Prostate gland (tissue), 2 donors: ENCODE measurements at regions not wholly inside any gene's neighbourhood (a gene's known extent, or its start where the extent isn't known, plus 50 kb on each side); places are given as distances from the start of the nearest gene placed in this dataset.

ENCODE experiments used
- DNase-seq: peaks from one replicate; pipeline ENCODE4 v3.0.0-alpha.2; 2019; ENCODE audit warnings: low spot score
- H3K27ac ChIP-seq, 2 donors: fragments of 200-600 bp; sonication (generic); 2 replicates each; pipeline ENCODE4 v1.5.1; 2017 to 2019
- H3K27me3 ChIP-seq: fragments of 200-600 bp; sonication (generic); replicated peaks from 2 replicates; pipeline ENCODE4 v1.5.1; 2019; ENCODE audit not compliant: insufficient read depth
- H3K36me3 ChIP-seq, 2 donors: fragments of 200-600 bp; sonication (generic); 1 replicate in 1 of 2; 2 replicates in 1 of 2; pipeline versions ENCODE4 v1.5.1 to v1.8.1; 2017 to 2019
- H3K4me1 ChIP-seq: fragments of 200-600 bp; sonication (generic); replicated peaks from 2 replicates; pipeline ENCODE4 v1.5.1; 2019
- H3K4me3 ChIP-seq, 2 donors: fragments of 200-600 bp; sonication (generic); 2 replicates each; pipeline ENCODE4 v1.5.1; 2017 to 2019
- H3K9me3 ChIP-seq: fragments of 200-600 bp; sonication (generic); 2 replicates; pipeline ENCODE4 v1.5.1; 2017
- POLR2A ChIP-seq: fragments of 450-650 bp; IDR thresholded peaks from one replicate; pipeline ENCODE4 v1.6.1; 2016; ENCODE audit warnings: antibody characterized with exemption, mild to moderate bottlenecking
- POLR2AphosphoS5 ChIP-seq: sonication (generic); formaldehyde crosslinking; IDR thresholded peaks from one replicate; pipeline ENCODE4 v1.6.1; 2017; ENCODE audit warnings: antibody characterized with exemption
- WGBS: methylation state at CpG from one replicate; pipeline ENCODE4 v1.1.5; 2018; 5-methylcytosine and 5-hydroxymethylcytosine counted together
- intact Hi-C: fragments of 100-400 bp; cut with DNase I; formaldehyde crosslinking; loops from one replicate; pipeline ENCODE4 v1.14.2; 2022
- TF ChIP-seq, protein P1 (sequence below), 4 experiments: fragments of 200-600 bp in 2 of 4; fragments of 450-650 bp in 2 of 4; sonication (generic) in 2 of 4; IDR thresholded peaks; 1 replicate in 3 of 4; 2 replicates in 1 of 4; pipeline ENCODE4 v1.5.1; 2016 to 2019; ENCODE audit warnings: antibody characterized with exemption in 4 of 4, mild to moderate bottlenecking in 2 of 4, moderate library complexity in 2 of 4

DNA sequence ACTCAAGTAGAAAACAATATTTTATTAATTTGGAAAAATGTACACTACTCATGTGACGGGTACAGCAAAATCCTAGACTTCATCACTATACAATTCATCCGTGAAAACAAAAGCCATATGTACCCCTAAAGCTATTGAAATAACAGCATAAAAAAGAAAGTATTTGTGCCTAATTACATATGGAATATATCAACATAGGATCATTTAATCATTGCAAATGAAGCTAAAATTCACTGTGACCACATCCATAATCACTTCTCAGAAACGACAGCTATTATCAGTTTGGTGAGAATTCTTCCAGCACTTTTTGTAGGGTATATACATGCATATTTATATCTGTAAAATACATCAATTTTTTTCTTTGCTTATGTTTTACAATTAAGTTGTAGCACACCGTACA, 128.0 kb downstream of the ARL4A start:
- DNase-seq = no peak
- Histone ChIP-seq H3K27me3 (no peaks in the 10 kb centered on the region), H3K36me3 (no peaks in the 10 kb centered on the region), H3K4me3 (no peak overlapping the region), H3K9me3 (no peaks in the 10 kb centered on the region), H3K4me1 (no peaks in the 10 kb centered on the region), H3K27ac (no peak overlapping the region)
- TF ChIP-seq, protein P1, sequence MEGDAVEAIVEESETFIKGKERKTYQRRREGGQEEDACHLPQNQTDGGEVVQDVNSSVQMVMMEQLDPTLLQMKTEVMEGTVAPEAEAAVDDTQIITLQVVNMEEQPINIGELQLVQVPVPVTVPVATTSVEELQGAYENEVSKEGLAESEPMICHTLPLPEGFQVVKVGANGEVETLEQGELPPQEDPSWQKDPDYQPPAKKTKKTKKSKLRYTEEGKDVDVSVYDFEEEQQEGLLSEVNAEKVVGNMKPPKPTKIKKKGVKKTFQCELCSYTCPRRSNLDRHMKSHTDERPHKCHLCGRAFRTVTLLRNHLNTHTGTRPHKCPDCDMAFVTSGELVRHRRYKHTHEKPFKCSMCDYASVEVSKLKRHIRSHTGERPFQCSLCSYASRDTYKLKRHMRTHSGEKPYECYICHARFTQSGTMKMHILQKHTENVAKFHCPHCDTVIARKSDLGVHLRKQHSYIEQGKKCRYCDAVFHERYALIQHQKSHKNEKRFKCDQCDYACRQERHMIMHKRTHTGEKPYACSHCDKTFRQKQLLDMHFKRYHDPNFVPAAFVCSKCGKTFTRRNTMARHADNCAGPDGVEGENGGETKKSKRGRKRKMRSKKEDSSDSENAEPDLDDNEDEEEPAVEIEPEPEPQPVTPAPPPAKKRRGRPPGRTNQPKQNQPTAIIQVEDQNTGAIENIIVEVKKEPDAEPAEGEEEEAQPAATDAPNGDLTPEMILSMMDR (IDR thresholded peaks at IDR 0.05) = no peak
- TF ChIP-seq POLR2A = no peak
- no peak for TF ChIP-seq POLR2AphosphoS5
- intact Hi-C loops = no loop called here
- 94% methylated on average over 4 of the region's 4 CpGs for WGBS

DNA sequence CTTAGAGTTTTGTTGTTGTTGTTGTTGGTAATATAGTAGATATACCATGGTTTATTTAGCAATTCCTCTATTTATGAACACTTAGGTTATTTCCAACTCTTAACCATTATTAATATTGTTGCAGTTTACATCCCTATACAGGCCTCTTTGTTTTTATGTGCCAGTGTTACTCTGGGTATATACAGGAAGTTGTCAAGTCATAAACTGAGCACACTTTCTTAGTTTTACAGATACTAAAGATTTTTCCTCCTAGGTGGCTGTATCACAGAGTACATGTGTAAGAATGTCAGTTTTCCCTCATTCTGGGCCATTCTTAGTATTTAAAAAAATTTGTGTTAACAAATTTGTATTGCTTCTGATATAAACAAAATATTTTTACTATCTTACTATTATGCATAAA, 128.4 kb downstream of the ARL4A start:
- TF ChIP-seq, protein P1 (IDR thresholded peaks at IDR 0.05) = no peak
- TF ChIP-seq POLR2AphosphoS5 = no peak
- no peak for TF ChIP-seq POLR2A

DNA sequence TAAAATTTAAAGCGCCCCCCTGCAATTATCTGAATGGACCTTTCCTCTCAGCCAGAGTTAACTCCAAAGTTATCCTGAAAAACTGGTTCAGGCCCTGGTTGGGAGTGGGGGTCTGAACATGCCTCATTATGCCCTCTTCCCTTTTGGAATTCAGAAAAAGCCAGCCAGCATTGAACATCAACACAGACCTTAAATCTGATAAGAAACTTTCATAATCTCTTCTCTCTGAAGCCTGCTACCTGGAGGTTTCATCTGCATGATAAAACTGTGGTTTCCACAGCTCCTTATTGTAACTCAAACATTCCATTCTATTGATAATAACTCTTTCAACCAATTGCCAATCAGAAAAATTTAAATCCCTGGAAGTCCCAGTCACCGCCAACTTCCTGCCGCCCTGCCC, 133.3 kb downstream of the ARL4A start:
- Histone ChIP-seq H3K27ac (no peak overlapping the region), H3K9me3 (no peaks in the 10 kb centered on the region), H3K4me3 (no peak overlapping the region), H3K27me3 (no peaks in the 10 kb centered on the region), H3K4me1 (no peaks in the 10 kb centered on the region), H3K36me3 (no peaks in the 10 kb centered on the region)
- 92% methylated on average over 3 of the region's 3 CpGs for WGBS
- intact Hi-C loops = no loop called here
- no peak for TF ChIP-seq POLR2A
- no peak for TF ChIP-seq POLR2AphosphoS5
- TF ChIP-seq, protein P1 (IDR thresholded peaks at IDR 0.05) = no peak
- no peak for DNase-seq

More for the DNA sequence above, 128.4 kb downstream of the ARL4A start:
- Histone ChIP-seq H3K27me3 (no peaks in the 10 kb centered on the region), H3K4me1 (no peaks in the 10 kb centered on the region), H3K36me3 (no peaks in the 10 kb centered on the region), H3K27ac (no peak overlapping the region), H3K9me3 (no peaks in the 10 kb centered on the region), H3K4me3 (no peak overlapping the region)
- intact Hi-C loops = no loop called here
- DNase-seq = no peak

DNA sequence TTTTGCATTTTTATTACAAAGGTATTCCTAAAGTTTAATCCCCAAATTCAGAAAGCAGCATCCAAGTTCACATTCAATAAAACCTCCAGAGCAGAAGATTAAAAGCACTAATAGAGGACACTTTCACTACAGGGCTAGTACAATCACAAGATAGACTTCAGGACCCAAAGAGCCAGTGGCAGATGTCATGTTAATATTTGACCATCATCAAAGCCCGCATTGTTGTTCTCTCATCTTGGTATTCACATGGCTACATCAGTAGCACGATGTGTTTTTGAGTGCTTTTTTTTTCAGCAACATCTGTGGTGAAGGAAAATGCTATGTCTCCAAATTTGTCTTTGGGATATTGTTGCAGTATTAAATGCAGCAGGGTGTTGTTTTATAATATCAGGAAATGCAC, 134.3 kb downstream of the ARL4A start:
- Histone ChIP-seq H3K27ac (no peak overlapping the region), H3K4me3 (no peak overlapping the region), H3K4me1 (no peaks in the 10 kb centered on the region), H3K36me3 (no peaks in the 10 kb centered on the region), H3K27me3 (no peaks in the 10 kb centered on the region), H3K9me3 (no peaks in the 10 kb centered on the region)
- no peak for DNase-seq
- TF ChIP-seq, protein P1 (IDR thresholded peaks at IDR 0.05) = no peak
- TF ChIP-seq POLR2A (no peak), POLR2AphosphoS5 (no peak)
- 60% methylated on average over 2 of the region's 2 CpGs for WGBS
- intact Hi-C loops = no loop called here

DNA sequence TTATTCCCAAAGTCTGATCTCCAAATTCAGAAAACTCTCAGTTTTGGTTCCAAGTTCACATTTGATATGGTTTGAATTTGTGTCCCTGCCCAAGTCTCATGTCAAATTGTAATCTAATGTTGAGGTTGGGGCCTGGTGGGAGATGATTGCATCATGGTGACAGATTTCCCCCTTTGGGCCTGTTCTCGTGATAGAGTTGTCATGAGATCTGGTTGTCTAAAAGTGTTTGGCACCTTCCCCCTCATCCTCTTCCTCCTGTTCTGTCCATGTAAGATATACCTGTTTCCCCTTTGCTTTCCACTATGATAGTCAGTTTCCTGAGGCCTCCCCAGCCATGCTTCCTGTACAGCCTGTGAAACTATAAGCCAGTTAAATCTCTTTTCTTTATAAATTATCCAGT, 138.6 kb downstream of the ARL4A start:
- DNase-seq = no peak
- no peaks in the 10 kb centered on the region for H3K27me3 ChIP-seq
- 94% methylated on average over 1 of the region's 1 CpG for WGBS
- H3K36me3 ChIP-seq = no peaks in the 10 kb centered on the region
- TF ChIP-seq POLR2A = no peak
- TF ChIP-seq POLR2AphosphoS5 = no peak
- TF ChIP-seq, protein P1 (IDR thresholded peaks at IDR 0.05) = no peak
- H3K4me3 ChIP-seq = no peak overlapping the region
- intact Hi-C loops = no loop called here
- no peaks in the 10 kb centered on the region for H3K4me1 ChIP-seq
- H3K27ac ChIP-seq = no peak overlapping the region
- H3K9me3 ChIP-seq = no peaks in the 10 kb centered on the region
